CD14-positive monocyte (primary cell): ENCODE measurements at regions not wholly inside any gene's neighbourhood (a gene's known extent, or its start where the extent isn't known, plus 50 kb on each side); places are given as distances from the start of the nearest gene placed in this dataset.

Experiments used
- DNase-seq, 3 donors: peaks; one replicate each; pipeline ENCODE4 v3.0.0-alpha.2; 2011 to 2022
- H2AFZ ChIP-seq: 2 replicates; pipeline ENCODE4 v1.6.0; 2012; ENCODE audit warnings: mild to moderate bottlenecking, low read depth, low read length, inconsistent platforms; ENCODE audit not compliant: insufficient read depth, poor library complexity, severe bottlenecking
- H3K27ac ChIP-seq, 2 donors: 1 replicate in 1 of 2; 2 replicates in 1 of 2; pipeline ENCODE4 v1.5.1; 2012 to 2013; ENCODE audit warnings: low read length in 2 of 2, control low read depth in 1 of 2, inconsistent platforms in 1 of 2, low read depth in 1 of 2, mild to moderate bottlenecking in 1 of 2
- H3K27me3 ChIP-seq, 2 donors: one replicate each; pipeline versions ENCODE4 v1.6.0 to v1.6.1; 2011 to 2013; ENCODE audit warnings: low read length in 2 of 2; ENCODE audit not compliant: control insufficient read depth in 2 of 2, insufficient read depth in 2 of 2
- H3K36me3 ChIP-seq, 2 donors: replicated peaks in 1 of 2; 1 replicate in 1 of 2; 2 replicates in 1 of 2; pipeline versions ENCODE4 v1.5.1 to v1.6.1; 2012 to 2013; ENCODE audit warnings: low read length in 2 of 2, control low read depth in 1 of 2, inconsistent platforms in 1 of 2, mild to moderate bottlenecking in 1 of 2; ENCODE audit not compliant: insufficient read depth in 2 of 2, control insufficient read depth in 1 of 2
- H3K4me1 ChIP-seq, 2 donors: 1 replicate in 1 of 2; 2 replicates in 1 of 2; pipeline versions ENCODE4 v1.5.1 to v1.6.1; 2012 to 2013; ENCODE audit warnings: low read length in 2 of 2, control low read depth in 1 of 2, inconsistent platforms in 1 of 2, mild to moderate bottlenecking in 1 of 2, moderate library complexity in 1 of 2; ENCODE audit not compliant: insufficient read depth in 2 of 2, control insufficient read depth in 1 of 2
- H3K4me2 ChIP-seq: replicated peaks from 2 replicates; pipeline ENCODE3; 2012; ENCODE audit warnings: low read length, moderate library complexity, mild to moderate bottlenecking; ENCODE audit not compliant: poor library complexity, severe bottlenecking; ENCODE audit errors: extremely low read depth
- H3K4me3 ChIP-seq, 3 experiments: fragments of 200-600 bp in 1 of 3; sonication (generic) in 1 of 3; replicated peaks in 1 of 3; 1 replicate in 2 of 3; 2 replicates in 1 of 3; pipeline ENCODE4 v1.5.1; 2011 to 2013; ENCODE audit warnings: low read length in 3 of 3, mild to moderate bottlenecking in 3 of 3, control low read depth in 2 of 3, low read depth in 2 of 3, inconsistent platforms in 1 of 3, moderate library complexity in 1 of 3
- H3K79me2 ChIP-seq: 2 replicates; pipeline ENCODE4 v1.6.0; 2012; ENCODE audit warnings: mild to moderate bottlenecking, control low read depth, inconsistent platforms, low read length, moderate library complexity; ENCODE audit not compliant: insufficient read depth
- H3K9ac ChIP-seq: 2 replicates; pipeline ENCODE4 v1.6.0; 2017; ENCODE audit warnings: low read length, mild to moderate bottlenecking; ENCODE audit not compliant: insufficient read depth, poor library complexity, severe bottlenecking
- H3K9me3 ChIP-seq, 2 donors: replicated peaks in 1 of 2; 1 replicate in 1 of 2; 2 replicates in 1 of 2; pipeline versions ENCODE4 v1.5.1 to v1.6.1; 2012 to 2013; ENCODE audit warnings: low read length in 2 of 2, control low read depth in 1 of 2; ENCODE audit not compliant: control insufficient read depth in 1 of 2, insufficient read depth in 1 of 2
- H4K20me1 ChIP-seq: 2 replicates; pipeline ENCODE4 v1.6.0; 2012; ENCODE audit warnings: mild to moderate bottlenecking, low read length, control low read depth, moderate library complexity; ENCODE audit not compliant: insufficient read depth
- H3K27ac Mint-ChIP-seq, 7 donors: one replicate each; pipeline ENCODE4 v1.8.0; 2020; ENCODE audit warnings: mild to moderate bottlenecking in 7 of 7, mixed read lengths in 7 of 7, moderate library complexity in 6 of 7, inconsistent platforms in 2 of 7
- H3K27me3 Mint-ChIP-seq, 3 donors: one replicate each; pipeline ENCODE4 v1.8.0; 2021 to 2022; ENCODE audit warnings: low read depth in 3 of 3, mild to moderate bottlenecking in 3 of 3, mixed read lengths in 3 of 3, moderate library complexity in 3 of 3, inconsistent platforms in 1 of 3
- H3K36me3 Mint-ChIP-seq, 2 donors: one replicate each; pipeline ENCODE4 v1.8.0; 2020; ENCODE audit warnings: mixed read lengths in 2 of 2, inconsistent platforms in 1 of 2, mild to moderate bottlenecking in 1 of 2
- H3K4me1 Mint-ChIP-seq: one replicate; pipeline ENCODE4 v1.8.0; 2020; ENCODE audit warnings: mild to moderate bottlenecking, mixed read lengths
- H3K4me3 Mint-ChIP-seq, 2 donors: one replicate each; pipeline ENCODE4 v1.8.0; 2020; ENCODE audit warnings: mild to moderate bottlenecking in 2 of 2, mixed read lengths in 2 of 2, moderate library complexity in 1 of 2
- H3K9me3 Mint-ChIP-seq, 7 donors: one replicate each; pipeline ENCODE4 v1.8.0; 2020 to 2022; ENCODE audit warnings: mixed read lengths in 7 of 7, mild to moderate bottlenecking in 6 of 7, moderate library complexity in 6 of 7, inconsistent platforms in 2 of 7
- WGBS: methylation state at CpG from one replicate; pipeline ENCODE4 v1.1.5; 2013; ENCODE audit warnings: missing lambda C conversion rate; ENCODE audit not compliant: insufficient coverage; 5-methylcytosine and 5-hydroxymethylcytosine counted together
- intact Hi-C, 2 donors: fragments of 100-400 bp; cut with micrococcal nuclease; formaldehyde crosslinking; loops; one replicate each; pipeline versions ENCODE4 v1.15.0 to v1.15.1; 2023
- TF ChIP-seq, protein P1 (sequence below): fragments of 200-600 bp; IDR thresholded peaks from one replicate; pipeline ENCODE4 v1.8.0; 2022; ENCODE audit warnings: antibody characterized with exemption, mild to moderate bottlenecking

- DNase-seq: no peak
- no peaks in the 10 kb centered on the region for H3K27me3 ChIP-seq
- no peak overlapping the region for H3K27ac ChIP-seq
- no peak overlapping the region for H3K4me3 ChIP-seq
- Mint-ChIP-seq H3K9me3 (peaks cover 3 to 8% (median 6%) of the 10 kb centered on the region in 7 donors), H3K4me3 (no peak overlapping the region), H3K36me3 (peaks cover 2 to 3% of the 10 kb centered on the region in 2 donors), H3K27ac (no peak overlapping the region), H3K4me1 (peaks cover 18% of the 10 kb centered on the region), H3K27me3 (peaks cover 1 to 4% (median 3%) of the 10 kb centered on the region in 3 donors)
- H3K36me3 ChIP-seq: no peaks in the 10 kb centered on the region
- no peak overlapping the region for H3K4me2 ChIP-seq
- peaks cover 8 to 9% of the 10 kb centered on the region in 2 donors for H3K4me1 ChIP-seq
- no peaks in the 10 kb centered on the region for H3K79me2 ChIP-seq
- intact Hi-C loops: no loop called here
- H3K9me3 ChIP-seq: peaks cover 0 to 9% of the 10 kb centered on the region in 2 donors
- TF ChIP-seq, protein P1, sequence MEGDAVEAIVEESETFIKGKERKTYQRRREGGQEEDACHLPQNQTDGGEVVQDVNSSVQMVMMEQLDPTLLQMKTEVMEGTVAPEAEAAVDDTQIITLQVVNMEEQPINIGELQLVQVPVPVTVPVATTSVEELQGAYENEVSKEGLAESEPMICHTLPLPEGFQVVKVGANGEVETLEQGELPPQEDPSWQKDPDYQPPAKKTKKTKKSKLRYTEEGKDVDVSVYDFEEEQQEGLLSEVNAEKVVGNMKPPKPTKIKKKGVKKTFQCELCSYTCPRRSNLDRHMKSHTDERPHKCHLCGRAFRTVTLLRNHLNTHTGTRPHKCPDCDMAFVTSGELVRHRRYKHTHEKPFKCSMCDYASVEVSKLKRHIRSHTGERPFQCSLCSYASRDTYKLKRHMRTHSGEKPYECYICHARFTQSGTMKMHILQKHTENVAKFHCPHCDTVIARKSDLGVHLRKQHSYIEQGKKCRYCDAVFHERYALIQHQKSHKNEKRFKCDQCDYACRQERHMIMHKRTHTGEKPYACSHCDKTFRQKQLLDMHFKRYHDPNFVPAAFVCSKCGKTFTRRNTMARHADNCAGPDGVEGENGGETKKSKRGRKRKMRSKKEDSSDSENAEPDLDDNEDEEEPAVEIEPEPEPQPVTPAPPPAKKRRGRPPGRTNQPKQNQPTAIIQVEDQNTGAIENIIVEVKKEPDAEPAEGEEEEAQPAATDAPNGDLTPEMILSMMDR: no peak
- no peak overlapping the region for H3K9ac ChIP-seq
- WGBS: 91% methylated on average over 6 of the region's 8 CpGs
- no peaks in the 10 kb centered on the region for H4K20me1 ChIP-seq
- no peak overlapping the region for H2AFZ ChIP-seq
These were observed 64.5 kb upstream of the TANC2 start for GRCh38 chr17:62901544-62901943.

DNA sequence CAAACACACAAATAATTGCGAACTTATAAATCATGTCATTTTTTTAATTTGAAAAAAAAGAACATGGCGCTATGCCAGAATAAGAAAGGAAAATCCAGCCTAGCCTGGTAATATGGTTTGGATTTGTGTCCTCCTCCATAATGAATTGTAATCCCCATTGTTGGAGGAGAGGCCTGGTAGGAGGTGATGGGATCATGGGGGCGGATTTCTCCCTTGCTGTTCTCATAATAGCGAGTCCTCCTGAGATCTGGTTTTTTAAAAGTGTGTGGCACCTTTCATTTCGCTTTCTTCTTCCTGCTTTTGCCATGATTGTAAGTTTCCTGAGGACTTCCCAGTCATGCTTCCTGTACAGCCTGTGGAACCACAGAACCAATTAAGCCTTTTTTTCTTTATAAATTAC, 65.9 kb upstream of the TANC2 start:
- H3K9ac ChIP-seq: no peak overlapping the region
- intact Hi-C loops: no loop called here
- peaks cover 2 to 3% of the 10 kb centered on the region in 2 donors for H3K36me3 Mint-ChIP-seq

More for the DNA sequence above, 65.9 kb upstream of the TANC2 start:
- DNase-seq: no peak
- Mint-ChIP-seq H3K27me3 (peaks cover 1 to 4% (median 3%) of the 10 kb centered on the region in 3 donors), H3K4me1 (peaks cover 30% of the 10 kb centered on the region), H3K4me3 (no peak overlapping the region), H3K27ac (peak overlapping the region in 3 of 7 donors; percentile 21 to 81 (median 58)), H3K9me3 (peaks cover 3 to 8% (median 7%) of the 10 kb centered on the region in 7 donors)
- Histone ChIP-seq H3K4me3 (no peak overlapping the region), H4K20me1 (no peaks in the 10 kb centered on the region), H2AFZ (no peak overlapping the region), H3K9me3 (peaks cover 0 to 9% of the 10 kb centered on the region in 2 donors), H3K27ac (no peak overlapping the region), H3K4me1 (peaks cover 23% of the 10 kb centered on the region in 2 donors), H3K27me3 (no peaks in the 10 kb centered on the region), H3K79me2 (no peaks in the 10 kb centered on the region), H3K36me3 (no peaks in the 10 kb centered on the region), H3K4me2 (no peak overlapping the region)
- TF ChIP-seq, protein P1: no peak
- 88% methylated on average over 1 of the region's 5 CpGs for WGBS
